ENCODE measurements at regions not wholly inside any gene's neighbourhood (a gene's known extent, or its start where the extent isn't known, plus 50 kb on each side); places are given as distances from the start of the nearest gene placed in this dataset.

DNA sequence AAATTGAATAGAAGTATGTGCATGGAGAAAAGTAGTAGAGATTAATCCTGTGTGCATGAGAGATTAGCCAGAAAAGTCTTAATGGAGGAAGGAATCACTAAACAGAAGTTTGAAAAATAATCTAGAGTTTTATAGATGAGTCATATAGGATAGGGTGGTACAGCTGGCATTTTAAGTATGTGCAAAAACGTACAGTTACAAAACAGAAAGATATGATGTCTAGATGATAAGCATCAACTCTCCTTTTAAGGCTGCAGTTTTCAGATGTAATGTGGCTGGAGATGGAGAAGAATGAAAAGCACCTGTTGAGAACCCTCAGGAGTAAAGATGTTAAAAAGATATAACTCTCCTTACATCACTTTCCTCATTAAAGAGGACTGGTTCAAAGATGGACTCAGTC lies 271.3 kb downstream of the STK31 start:
- no peak for DNase-seq

- DNase-seq: no peak
Observed at GRCh38 chr7:23981758-23982157, 271.7 kb downstream of the STK31 start.

DNA sequence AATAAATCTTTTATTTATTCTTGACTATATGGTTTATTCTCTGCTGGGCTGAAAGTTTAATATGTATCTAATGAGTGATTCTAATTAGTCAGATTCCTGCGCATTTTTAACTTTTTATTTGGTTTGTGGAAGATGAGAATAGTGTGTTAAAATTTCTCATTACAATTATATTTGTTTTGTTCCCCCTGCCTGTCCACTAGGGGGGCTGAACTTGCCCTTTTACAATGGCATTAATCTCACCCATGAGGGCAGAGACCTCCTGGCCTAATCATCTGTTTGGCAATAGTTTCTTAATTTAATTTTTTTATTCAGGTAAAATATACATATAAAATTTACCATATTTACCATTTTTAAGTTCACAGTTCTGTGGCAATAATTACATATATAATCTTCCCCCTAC lies 278.5 kb upstream of the NPY start:
- DNase-seq: no peak

- DNase-seq: no peak
Observed at GRCh38 chr7:24010495-24010894, 273.5 kb upstream of the NPY start.

GRCh38 chr7:24017519-24017918 lies 266.5 kb upstream of the NPY start:
- DNase-seq: peak; percentile 18

- DNase-seq: no peak
Observed at GRCh38 chr7:24018331-24018730, 265.7 kb upstream of the NPY start.

DNA sequence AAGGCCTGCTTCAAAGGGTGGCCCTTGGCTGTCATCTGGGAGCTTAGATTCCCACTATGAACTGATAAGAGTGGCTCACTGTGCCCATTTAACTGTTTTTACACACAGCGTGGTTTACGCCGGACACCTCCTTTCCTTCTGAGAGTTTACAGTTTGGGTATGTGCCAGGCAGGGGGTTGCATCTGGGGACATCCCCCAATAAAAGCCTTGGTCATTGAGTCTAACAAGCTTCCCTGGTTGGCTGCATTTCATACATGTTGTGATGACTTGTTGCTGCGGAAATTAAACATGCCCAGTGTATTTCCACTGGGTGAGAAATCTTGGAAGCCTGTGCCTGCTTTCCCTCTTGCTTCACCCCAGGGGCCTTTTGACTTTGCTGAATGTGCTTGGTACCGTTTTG lies 264.1 kb upstream of the NPY start:
- no peak for DNase-seq

GRCh38 chr7:24024276-24025068 lies 259.5 kb upstream of the NPY start:
- DNase-seq: no peak

GRCh38 chr7:24025094-24025493 lies 258.9 kb upstream of the NPY start:
- DNase-seq: no peak

DNA sequence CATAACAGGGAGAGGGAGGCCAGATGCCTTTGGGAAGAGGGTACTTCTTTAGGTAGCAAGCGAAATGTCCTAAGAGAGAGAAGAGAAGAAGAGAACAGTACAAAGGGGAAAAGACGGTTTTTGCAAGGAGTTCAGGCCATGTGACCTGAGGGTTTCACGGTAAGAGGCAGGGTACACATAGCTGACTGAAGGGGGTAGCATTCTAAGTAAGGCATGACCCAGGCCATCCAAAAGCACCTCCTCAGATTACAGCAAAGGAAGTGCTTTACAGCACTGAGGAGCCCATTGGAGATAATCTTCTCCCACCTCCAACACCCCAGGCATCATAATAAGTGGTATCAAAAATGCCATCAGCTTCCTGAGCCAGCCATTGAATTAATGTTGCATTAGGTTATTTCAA lies 258.2 kb upstream of the NPY start:
- DNase-seq: no peak

GRCh38 chr7:24026351-24026750 lies 257.6 kb upstream of the NPY start:
- no peak for DNase-seq

DNA sequence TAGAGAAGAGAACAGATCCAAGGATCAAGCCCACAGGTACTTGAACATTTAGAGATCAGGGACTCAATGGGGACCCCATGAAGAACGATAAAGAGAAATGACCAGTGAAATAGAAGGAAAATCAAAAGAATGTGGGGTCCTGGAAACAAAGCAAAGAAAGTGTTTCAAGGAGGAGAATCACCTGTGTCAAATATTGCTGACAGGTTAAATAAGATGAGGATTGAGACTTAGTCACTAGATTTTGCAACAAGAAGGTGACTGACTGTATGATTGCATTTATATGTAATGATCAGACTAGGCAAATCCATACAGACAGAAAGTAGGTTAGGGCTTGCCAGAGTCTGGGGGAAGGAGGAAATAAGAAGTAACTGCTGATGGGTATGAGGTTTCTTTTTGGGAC lies 254.9 kb upstream of the NPY start:
- no peak for DNase-seq

DNA sequence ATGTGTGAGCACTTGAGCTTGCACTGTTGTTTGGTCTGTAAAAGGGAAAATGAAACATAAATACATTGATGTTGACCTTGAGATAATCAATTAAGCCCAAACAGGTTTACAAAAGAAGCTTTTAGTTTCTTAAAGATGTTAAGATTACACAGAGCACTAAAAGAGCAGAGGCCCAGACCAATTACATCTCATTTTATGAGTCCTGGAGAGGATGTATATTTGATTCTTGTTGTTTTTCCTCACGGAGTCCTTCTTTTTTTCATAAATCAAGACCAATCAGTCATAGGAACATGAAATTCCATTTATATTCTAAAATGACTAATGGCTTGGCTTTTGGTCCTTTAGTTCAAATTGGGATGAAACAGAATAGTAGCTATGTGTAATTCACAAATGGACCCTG lies 249.7 kb upstream of the NPY start:
- DNase-seq: no peak

DNA sequence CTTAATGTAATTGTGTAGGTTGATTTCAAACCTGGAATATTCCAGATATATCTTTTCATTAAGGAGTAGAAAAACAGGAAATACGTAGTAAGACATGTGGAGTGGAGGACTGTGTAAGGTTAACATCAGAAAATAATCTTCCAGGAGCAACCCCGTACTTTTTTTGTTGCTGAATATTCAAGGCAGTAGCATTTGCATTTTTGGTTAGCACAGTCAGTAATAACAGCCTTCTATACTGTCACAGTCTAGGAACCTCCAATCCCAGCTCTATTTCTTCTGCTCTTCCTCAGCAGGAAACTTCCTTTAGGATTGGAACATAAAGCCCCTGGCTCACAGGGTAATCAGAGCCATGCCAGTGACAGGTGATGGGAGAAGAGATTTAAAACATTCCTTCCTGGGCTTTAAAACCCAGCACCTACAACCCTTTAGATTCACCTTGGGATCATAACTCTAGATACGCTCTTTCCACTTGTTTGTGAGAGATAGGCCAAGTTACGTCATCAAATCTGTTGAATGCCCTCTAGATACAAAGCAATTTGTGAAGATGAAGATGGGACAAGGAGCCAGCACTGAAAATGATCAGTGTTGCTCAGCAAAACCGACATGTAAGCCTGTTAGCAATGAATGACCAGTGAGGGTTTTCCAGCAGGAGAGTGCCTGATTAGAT lies 248.5 kb upstream of the NPY start:
- DNase-seq: no peak

DNA sequence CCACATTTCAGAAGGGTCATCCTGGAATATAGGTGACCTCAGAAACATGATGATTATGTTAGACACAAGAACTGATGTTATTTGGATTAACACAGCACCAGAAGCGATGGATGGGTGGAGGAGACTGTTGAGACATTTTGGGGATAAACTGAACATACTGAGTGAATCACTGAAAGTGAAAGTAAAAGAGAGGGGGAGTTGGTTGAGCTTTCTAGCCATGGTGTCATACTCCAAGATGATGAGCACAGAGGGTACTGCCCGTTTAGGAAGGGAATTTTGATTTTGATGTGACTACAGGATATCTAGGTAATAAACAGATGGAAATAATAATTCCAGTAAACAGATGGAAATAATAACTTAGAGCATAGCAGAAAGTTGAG lies 248.0 kb upstream of the NPY start:
- DNase-seq: peak; percentile 3

- DNase-seq: no peak
Observed at GRCh38 chr7:24038993-24039392, 245.0 kb upstream of the NPY start.

GRCh38 chr7:24039991-24040624 lies 243.9 kb upstream of the NPY start:
- no peak for DNase-seq

- DNase-seq: no peak
Observed at GRCh38 chr7:24042028-24042427, 242.0 kb upstream of the NPY start.

GRCh38 chr7:24049296-24049695 lies 234.7 kb upstream of the NPY start:
- DNase-seq: no peak

DNA sequence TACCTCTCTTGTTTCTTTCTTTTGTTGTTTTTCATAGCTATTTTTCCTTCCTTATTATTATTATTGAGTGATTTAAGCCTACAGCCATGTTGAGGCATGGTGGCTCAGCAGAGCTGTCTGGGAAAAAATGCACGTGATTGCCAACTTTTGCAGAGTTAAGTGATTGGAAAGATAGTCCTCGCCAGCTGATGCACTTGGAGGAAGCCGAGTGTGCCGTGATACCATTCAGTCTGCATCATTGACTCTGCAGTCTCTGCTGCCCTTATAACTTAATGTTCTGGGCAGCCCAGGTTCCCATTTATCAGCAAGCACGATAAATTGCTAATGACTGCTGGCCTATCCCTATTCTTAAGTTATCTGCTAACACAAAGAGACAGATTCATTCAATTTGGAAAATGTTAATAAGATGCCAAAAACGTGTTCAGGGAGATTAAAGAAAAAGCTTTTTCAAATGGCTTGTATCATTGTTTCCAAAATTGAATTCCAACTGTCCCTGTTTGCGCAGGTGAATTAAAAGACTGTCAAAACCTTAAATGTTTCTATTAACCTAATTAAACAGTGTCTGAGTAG lies 232.9 kb upstream of the NPY start:
- no peak for DNase-seq

DNA sequence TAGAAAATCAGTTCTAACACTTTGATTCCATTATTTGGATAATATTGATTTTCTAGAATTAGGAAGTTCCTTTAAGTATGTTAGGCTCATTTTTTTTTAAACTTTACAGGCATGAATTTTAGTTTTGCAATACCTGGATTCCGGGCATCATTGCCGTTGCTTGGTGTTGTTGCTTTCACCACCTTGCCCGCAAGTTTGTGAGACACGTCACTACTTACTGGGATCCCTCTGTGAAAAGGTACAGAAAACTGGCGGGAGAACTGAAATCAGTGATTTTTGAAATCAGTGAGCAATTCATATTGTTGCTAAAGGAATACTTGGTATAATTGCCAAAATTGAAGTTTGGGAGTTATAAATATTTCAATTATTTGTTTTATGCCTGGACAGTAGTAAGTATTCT lies 232.3 kb upstream of the NPY start:
- DNase-seq: no peak

DNA sequence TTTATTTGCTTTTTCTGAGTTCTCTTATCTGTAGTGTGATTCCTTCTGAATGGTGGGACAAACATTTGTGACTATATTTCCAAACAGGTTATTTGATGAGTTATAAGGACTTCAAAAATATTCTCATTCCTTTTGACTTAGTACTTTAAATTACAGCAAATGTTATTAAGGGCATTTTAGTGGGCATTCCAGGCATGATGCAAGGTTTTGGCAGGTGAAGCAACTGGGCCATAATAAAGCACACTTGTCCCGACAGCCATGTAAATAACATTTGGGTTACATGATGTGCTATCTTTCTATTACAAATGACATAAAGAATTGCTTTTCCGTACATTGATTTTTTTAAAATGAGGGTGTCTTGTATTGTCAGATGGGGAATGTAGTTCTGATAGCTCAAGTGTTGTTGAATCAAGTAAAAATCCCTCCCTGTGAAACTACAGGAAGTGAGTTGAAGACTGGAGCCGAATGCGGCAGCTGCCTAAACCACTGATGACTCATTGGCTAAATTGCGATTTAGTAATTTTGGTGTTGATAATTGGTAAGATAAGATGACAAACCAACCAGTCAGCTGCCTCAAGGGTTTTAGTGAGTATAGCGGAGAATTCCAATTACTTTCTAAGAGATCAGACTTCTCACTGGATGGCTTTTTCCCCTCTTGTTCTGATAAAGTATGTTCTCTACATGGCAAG lies 231.3 kb upstream of the NPY start:
- no peak for DNase-seq

DNA sequence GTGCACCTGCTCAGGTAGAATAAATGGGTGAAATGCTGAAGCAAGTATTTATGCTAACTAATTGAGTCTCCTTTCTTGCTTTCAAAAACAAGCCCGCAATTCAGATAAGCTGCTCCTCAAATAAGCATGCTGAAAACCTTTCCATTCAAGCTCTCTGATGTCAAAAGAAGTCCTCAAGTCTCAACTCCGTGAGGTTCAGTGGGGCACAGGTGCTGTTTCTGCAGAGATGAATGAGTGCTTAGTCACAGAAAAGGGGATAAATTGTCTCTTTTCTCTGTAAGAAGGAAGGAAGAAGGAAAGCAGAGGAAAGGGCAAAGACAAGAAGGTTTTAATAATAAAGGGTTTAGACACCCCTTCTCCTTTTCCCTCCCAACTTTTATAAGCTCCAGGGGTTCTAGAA lies 229.8 kb upstream of the NPY start:
- DNase-seq: no peak

Data from suppressor macrophage treated with lipopolysaccharide for 4 hours (primary cell).